GM23338 (cell line): ENCODE measurements at regions not wholly inside any gene's neighbourhood (a gene's known extent, or its start where the extent isn't known, plus 50 kb on each side); places are given as distances from the start of the nearest gene placed in this dataset.

ENCODE experiments used
- ATAC-seq: fragments of 200-7000 bp; cut with Tn5 transposase; 3 replicates; pipeline ENCODE4 v1.9.1; 2020
- DNase-seq: peaks from one replicate; pipeline ENCODE4 v3.0.0-alpha.2; 2015; ENCODE audit warnings: low spot score
- H2AFZ ChIP-seq: fragments of 200-600 bp; sonication (generic); 2 replicates; pipeline ENCODE4 v1.8.0; 2016; ENCODE audit warnings: antibody characterized with exemption, mild to moderate bottlenecking, moderate library complexity
- H3F3A ChIP-seq: fragments of 200-600 bp; sonication (generic); replicated peaks from 2 replicates; pipeline ENCODE4 v1.8.0; 2017; ENCODE audit warnings: antibody characterized with exemption, mixed run types, low read depth
- H3K27ac ChIP-seq: fragments of 200-600 bp; sonication (generic); 2 replicates; pipeline ENCODE4 v1.6.1; 2016; ENCODE audit warnings: low read depth
- H3K27me3 ChIP-seq: fragments of 200-600 bp; sonication (generic); 2 replicates; pipeline ENCODE4 v1.8.0; 2016; ENCODE audit warnings: mild to moderate bottlenecking, mixed run types, moderate library complexity; ENCODE audit not compliant: insufficient read depth
- H3K36me3 ChIP-seq: fragments of 200-600 bp; sonication (generic); 2 replicates; pipeline ENCODE4 v1.8.0; 2016; ENCODE audit warnings: mild to moderate bottlenecking; ENCODE audit not compliant: insufficient read depth
- H3K4me1 ChIP-seq: fragments of 200-600 bp; sonication (generic); 2 replicates; pipeline ENCODE4 v1.8.0; 2016; ENCODE audit warnings: mild to moderate bottlenecking, moderate library complexity; ENCODE audit not compliant: insufficient read depth
- H3K4me2 ChIP-seq: fragments of 200-600 bp; sonication (generic); 2 replicates; pipeline ENCODE4 v1.7.1; 2017; ENCODE audit warnings: mixed run types
- H3K4me3 ChIP-seq: fragments of 200-600 bp; sonication (generic); 2 replicates; pipeline ENCODE4 v1.6.1; 2016; ENCODE audit warnings: mixed run types
- H3K79me2 ChIP-seq: fragments of 200-600 bp; sonication (generic); replicated peaks from 2 replicates; pipeline ENCODE4 v1.8.0; 2017; ENCODE audit warnings: mild to moderate bottlenecking; ENCODE audit not compliant: insufficient read depth
- H3K9me2 ChIP-seq: fragments of 200-600 bp; sonication (generic); 2 replicates; pipeline ENCODE4 v1.8.0; 2017; ENCODE audit not compliant: insufficient read depth
- H4K20me1 ChIP-seq: fragments of 200-600 bp; sonication (generic); replicated peaks from 2 replicates; pipeline ENCODE4 v1.8.0; 2017; ENCODE audit warnings: mild to moderate bottlenecking; ENCODE audit not compliant: insufficient read depth
- H3K27ac Mint-ChIP-seq: 2 replicates; pipeline ENCODE4 v1.8.0; 2020; ENCODE audit warnings: inconsistent platforms, mild to moderate bottlenecking, moderate library complexity, mixed read lengths
- H3K27me3 Mint-ChIP-seq: 3 replicates; pipeline ENCODE4 v1.8.0; 2022; ENCODE audit warnings: low read depth, mild to moderate bottlenecking, moderate library complexity, mixed read lengths, inconsistent platforms; ENCODE audit not compliant: insufficient read depth, poor library complexity
- H3K36me3 Mint-ChIP-seq: 3 replicates; pipeline ENCODE4 v1.8.0; 2021; ENCODE audit warnings: low read depth, mild to moderate bottlenecking, inconsistent platforms, moderate library complexity, mixed read lengths
- H3K4me1 Mint-ChIP-seq: 3 replicates; pipeline ENCODE4 v1.8.0; 2020; ENCODE audit warnings: mild to moderate bottlenecking, inconsistent platforms, mixed read lengths
- H3K4me3 Mint-ChIP-seq: 3 replicates; pipeline ENCODE4 v1.8.0; 2021; ENCODE audit warnings: moderate library complexity, mild to moderate bottlenecking, inconsistent platforms, mixed read lengths
- H3K9me3 Mint-ChIP-seq: 3 replicates; pipeline ENCODE4 v1.8.0; 2020; ENCODE audit warnings: moderate library complexity, mild to moderate bottlenecking, inconsistent platforms, mixed read lengths
- CREB1 ChIP-seq: fragments of 250-450 bp; sonication (Bioruptor Pico); IDR thresholded peaks from 2 replicates; pipeline ENCODE4 v1.5.0; 2020; ENCODE audit warnings: low read depth, mild to moderate bottlenecking, moderate library complexity
- ETS1 ChIP-seq: IDR thresholded peaks from 2 replicates; pipeline ENCODE4 v1.6.1; 2016; ENCODE audit warnings: antibody characterized with exemption
- EZH2 ChIP-seq: fragments of 200-600 bp; sonication (generic); IDR thresholded peaks from one replicate; pipeline ENCODE4 v1.8.0; 2017; ENCODE audit warnings: antibody characterized with exemption, mild to moderate bottlenecking, low read depth; ENCODE audit not compliant: unreplicated experiment
- EZH2phosphoT487 ChIP-seq: fragments of 200-600 bp; sonication (generic); IDR thresholded peaks from one replicate; pipeline ENCODE4 v1.8.1; 2018; ENCODE audit warnings: antibody characterized with exemption; ENCODE audit not compliant: unreplicated experiment
- JUNB ChIP-seq: IDR thresholded peaks from one replicate; pipeline ENCODE4 v1.6.1; 2016; ENCODE audit warnings: antibody characterized with exemption; ENCODE audit not compliant: unreplicated experiment
- NANOG ChIP-seq: IDR thresholded peaks from 2 replicates; pipeline ENCODE4 v1.6.1; 2016; ENCODE audit warnings: antibody characterized with exemption, borderline replicate concordance
- POLR2AphosphoS5 ChIP-seq: IDR thresholded peaks from 2 replicates; pipeline ENCODE4 v1.6.1; 2016; ENCODE audit warnings: antibody characterized with exemption, low read depth
- STAT1 ChIP-seq: IDR thresholded peaks from one replicate; pipeline ENCODE4 v1.6.1; 2016; ENCODE audit warnings: antibody characterized with exemption; ENCODE audit not compliant: unreplicated experiment
- ZNF114 ChIP-seq: fragments of 250-450 bp; sonication (Bioruptor Pico); IDR thresholded peaks from 2 replicates; pipeline ENCODE4 v1.5.0; 2020; ENCODE audit warnings: mild to moderate bottlenecking, moderate library complexity
- ZNF331 ChIP-seq: fragments of 250-450 bp; sonication (Bioruptor Pico); IDR thresholded peaks from 2 replicates; pipeline ENCODE4 v1.5.0; 2020; ENCODE audit warnings: low read depth, mild to moderate bottlenecking, moderate library complexity
- TF ChIP-seq, protein P1 (sequence below), 2 experiments: fragments of 200-600 bp in 1 of 2; sonication (generic) in 1 of 2; conservative IDR thresholded peaks; 2 replicates each; pipeline versions ENCODE4 v1.5.1 to v1.6.1; 2016 to 2017; ENCODE audit warnings: antibody characterized with exemption in 2 of 2, low read depth in 2 of 2, mild to moderate bottlenecking in 2 of 2, moderate library complexity in 1 of 2
- TF ChIP-seq, protein P2 (sequence below): fragments of 250-450 bp; sonication (Bioruptor Pico); IDR thresholded peaks from 2 replicates; pipeline ENCODE4 v1.5.0; 2020; ENCODE audit warnings: mild to moderate bottlenecking, moderate library complexity

GRCh38 chr1:182122256-182122912 lies 60.9 kb upstream of the ZNF648 start (continued):
- TF ChIP-seq ZNF331 (no peak), POLR2AphosphoS5 (no peak), CREB1 (CRISPR knock-in tag) (no peak), JUNB (no peak), EZH2 (no peak), STAT1 (no peak), ETS1 (no peak)
- TF ChIP-seq, protein P1, sequence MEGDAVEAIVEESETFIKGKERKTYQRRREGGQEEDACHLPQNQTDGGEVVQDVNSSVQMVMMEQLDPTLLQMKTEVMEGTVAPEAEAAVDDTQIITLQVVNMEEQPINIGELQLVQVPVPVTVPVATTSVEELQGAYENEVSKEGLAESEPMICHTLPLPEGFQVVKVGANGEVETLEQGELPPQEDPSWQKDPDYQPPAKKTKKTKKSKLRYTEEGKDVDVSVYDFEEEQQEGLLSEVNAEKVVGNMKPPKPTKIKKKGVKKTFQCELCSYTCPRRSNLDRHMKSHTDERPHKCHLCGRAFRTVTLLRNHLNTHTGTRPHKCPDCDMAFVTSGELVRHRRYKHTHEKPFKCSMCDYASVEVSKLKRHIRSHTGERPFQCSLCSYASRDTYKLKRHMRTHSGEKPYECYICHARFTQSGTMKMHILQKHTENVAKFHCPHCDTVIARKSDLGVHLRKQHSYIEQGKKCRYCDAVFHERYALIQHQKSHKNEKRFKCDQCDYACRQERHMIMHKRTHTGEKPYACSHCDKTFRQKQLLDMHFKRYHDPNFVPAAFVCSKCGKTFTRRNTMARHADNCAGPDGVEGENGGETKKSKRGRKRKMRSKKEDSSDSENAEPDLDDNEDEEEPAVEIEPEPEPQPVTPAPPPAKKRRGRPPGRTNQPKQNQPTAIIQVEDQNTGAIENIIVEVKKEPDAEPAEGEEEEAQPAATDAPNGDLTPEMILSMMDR (conservative IDR thresholded peaks at IDR 0.05; ENCODE audit: low read depth in 2 of 2), result no peak

DNA sequence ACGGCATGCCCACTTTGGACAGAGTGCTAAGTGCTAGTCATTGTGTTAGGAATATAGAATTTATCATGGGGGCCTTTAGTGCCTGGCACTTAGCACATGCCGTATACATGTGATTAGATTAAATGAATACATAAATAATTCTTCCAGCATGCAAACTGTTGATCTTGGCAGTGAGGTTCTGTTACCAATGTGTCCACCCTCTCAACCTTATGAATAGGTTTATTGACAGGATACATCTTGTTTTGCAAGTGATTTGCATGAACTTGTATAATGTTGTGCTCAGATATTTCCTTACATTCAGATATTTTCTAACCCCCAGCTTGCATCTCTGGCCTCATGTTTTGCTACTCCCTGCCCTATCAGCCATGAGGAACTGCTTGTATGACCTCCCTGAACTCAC lies 60.3 kb upstream of the ZNF648 start:
- H3K27ac ChIP-seq, result no peak overlapping the region
- ATAC-seq (no peak), DNase-seq (no peak)
- no peaks in the 10 kb centered on the region for H3K9me3 Mint-ChIP-seq
- H3K4me1 Mint-ChIP-seq, result no peaks in the 10 kb centered on the region
- H2AFZ ChIP-seq, result no peak overlapping the region
- no peaks in the 10 kb centered on the region for H3K79me2 ChIP-seq
- H3K4me2 ChIP-seq, result no peak overlapping the region
- H3K9me2 ChIP-seq, result no peaks in the 10 kb centered on the region
- H3K27ac Mint-ChIP-seq, result no peak overlapping the region
- H3K36me3 ChIP-seq, result no peaks in the 10 kb centered on the region
- H3K4me1 ChIP-seq, result no peaks in the 10 kb centered on the region
- H3K4me3 ChIP-seq, result no peak overlapping the region
- H3K27me3 Mint-ChIP-seq, result no peaks in the 10 kb centered on the region
- no peaks in the 10 kb centered on the region for H3K36me3 Mint-ChIP-seq
- H3K27me3 ChIP-seq, result no peaks in the 10 kb centered on the region
- H3K4me3 Mint-ChIP-seq, result no peak overlapping the region
- no peak for TF ChIP-seq NANOG
- no peak for TF ChIP-seq JUNB
- TF ChIP-seq, protein P2, sequence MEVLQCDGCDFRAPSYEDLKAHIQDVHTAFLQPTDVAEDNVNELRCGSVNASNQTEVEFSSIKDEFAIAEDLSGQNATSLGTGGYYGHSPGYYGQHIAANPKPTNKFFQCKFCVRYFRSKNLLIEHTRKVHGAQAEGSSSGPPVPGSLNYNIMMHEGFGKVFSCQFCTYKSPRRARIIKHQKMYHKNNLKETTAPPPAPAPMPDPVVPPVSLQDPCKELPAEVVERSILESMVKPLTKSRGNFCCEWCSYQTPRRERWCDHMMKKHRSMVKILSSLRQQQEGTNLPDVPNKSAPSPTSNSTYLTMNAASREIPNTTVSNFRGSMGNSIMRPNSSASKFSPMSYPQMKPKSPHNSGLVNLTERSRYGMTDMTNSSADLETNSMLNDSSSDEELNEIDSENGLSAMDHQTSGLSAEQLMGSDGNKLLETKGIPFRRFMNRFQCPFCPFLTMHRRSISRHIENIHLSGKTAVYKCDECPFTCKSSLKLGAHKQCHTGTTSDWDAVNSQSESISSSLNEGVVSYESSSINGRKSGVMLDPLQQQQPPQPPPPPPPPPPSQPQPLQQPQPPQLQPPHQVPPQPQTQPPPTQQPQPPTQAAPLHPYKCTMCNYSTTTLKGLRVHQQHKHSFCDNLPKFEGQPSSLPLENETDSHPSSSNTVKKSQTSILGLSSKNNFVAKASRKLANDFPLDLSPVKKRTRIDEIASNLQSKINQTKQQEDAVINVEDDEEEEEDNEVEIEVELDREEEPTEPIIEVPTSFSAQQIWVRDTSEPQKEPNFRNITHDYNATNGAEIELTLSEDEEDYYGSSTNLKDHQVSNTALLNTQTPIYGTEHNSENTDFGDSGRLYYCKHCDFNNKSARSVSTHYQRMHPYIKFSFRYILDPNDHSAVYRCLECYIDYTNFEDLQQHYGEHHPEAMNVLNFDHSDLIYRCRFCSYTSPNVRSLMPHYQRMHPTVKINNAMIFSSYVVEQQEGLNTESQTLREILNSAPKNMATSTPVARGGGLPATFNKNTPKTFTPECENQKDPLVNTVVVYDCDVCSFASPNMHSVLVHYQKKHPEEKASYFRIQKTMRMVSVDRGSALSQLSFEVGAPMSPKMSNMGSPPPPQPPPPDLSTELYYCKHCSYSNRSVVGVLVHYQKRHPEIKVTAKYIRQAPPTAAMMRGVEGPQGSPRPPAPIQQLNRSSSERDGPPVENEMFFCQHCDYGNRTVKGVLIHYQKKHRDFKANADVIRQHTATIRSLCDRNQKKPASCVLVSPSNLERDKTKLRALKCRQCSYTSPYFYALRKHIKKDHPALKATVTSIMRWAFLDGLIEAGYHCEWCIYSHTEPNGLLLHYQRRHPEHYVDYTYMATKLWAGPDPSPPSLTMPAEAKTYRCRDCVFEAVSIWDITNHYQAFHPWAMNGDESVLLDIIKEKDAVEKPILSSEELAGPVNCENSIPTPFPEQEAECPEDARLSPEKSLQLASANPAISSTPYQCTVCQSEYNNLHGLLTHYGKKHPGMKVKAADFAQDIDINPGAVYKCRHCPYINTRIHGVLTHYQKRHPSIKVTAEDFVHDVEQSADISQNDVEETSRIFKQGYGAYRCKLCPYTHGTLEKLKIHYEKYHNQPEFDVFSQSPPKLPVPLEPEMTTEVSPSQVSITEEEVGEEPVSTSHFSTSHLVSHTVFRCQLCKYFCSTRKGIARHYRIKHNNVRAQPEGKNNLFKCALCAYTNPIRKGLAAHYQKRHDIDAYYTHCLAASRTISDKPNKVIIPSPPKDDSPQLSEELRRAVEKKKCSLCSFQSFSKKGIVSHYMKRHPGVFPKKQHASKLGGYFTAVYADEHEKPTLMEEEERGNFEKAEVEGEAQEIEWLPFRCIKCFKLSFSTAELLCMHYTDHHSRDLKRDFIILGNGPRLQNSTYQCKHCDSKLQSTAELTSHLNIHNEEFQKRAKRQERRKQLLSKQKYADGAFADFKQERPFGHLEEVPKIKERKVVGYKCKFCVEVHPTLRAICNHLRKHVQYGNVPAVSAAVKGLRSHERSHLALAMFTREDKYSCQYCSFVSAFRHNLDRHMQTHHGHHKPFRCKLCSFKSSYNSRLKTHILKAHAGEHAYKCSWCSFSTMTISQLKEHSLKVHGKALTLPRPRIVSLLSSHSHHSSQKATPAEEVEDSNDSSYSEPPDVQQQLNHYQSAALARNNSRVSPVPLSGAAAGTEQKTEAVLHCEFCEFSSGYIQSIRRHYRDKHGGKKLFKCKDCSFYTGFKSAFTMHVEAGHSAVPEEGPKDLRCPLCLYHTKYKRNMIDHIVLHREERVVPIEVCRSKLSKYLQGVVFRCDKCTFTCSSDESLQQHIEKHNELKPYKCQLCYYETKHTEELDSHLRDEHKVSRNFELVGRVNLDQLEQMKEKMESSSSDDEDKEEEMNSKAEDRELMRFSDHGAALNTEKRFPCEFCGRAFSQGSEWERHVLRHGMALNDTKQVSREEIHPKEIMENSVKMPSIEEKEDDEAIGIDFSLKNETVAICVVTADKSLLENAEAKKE (CRISPR knock-in tag), result no peak
- no peak for TF ChIP-seq EZH2phosphoT487
- no peak for TF ChIP-seq ZNF114 (CRISPR knock-in tag)
- no peak for TF ChIP-seq ZNF331
- TF ChIP-seq POLR2AphosphoS5, result no peak
- H3F3A ChIP-seq, result no peaks in the 10 kb centered on the region
- no peaks in the 10 kb centered on the region for H4K20me1 ChIP-seq
